ENCODE measurements at regions not wholly inside any gene's neighbourhood (a gene's known extent, or its start where the extent isn't known, plus 50 kb on each side); places are given as distances from the start of the nearest gene placed in this dataset.

DNA sequence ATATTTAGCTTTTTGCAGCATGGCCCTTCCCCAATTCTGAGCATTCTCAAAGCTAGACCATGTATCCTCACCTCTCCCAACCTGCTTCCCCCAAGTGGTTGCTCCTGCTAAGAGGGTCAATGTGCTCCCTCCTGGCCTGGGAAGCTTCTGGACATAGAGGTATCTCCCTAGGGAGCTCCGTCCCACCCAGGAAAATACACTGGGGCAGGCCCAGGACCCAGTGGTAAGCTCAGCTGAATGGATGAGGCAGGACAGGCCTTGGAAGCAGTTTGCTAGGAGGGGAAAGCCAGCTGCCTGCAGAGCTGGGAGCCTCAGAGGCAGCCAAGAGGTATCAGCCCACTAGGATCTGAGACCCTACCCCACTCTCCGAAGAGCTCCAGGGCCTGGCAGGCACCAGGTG, 1721.6 kb downstream of the TP53TG3F start:
- TF ChIP-seq CTCF (IDR thresholded peaks at IDR 0.05) (no peak), ZFX (IDR thresholded peaks at IDR 0.05; ENCODE audit: borderline replicate concordance) (no peak)
